Keratinocyte (primary cell): ENCODE measurements at regions not wholly inside any gene's neighbourhood (a gene's known extent, or its start where the extent isn't known, plus 50 kb on each side); places are given as distances from the start of the nearest gene placed in this dataset.

Experiments
- CTCF ChIP-seq, 3 experiments: IDR thresholded peaks in 1 of 3; conservative IDR thresholded peaks in 1 of 3; optimal IDR thresholded peaks in 1 of 3; 2 replicates in 2 of 3; 3 replicates in 1 of 3; pipeline versions ENCODE3 to v1.5.1; 2011; ENCODE audit warnings: low read length in 3 of 3, mild to moderate bottlenecking in 3 of 3, moderate library complexity in 2 of 3, control low read depth in 1 of 3, inconsistent platforms in 1 of 3; ENCODE audit not compliant: insufficient read depth in 2 of 3; ENCODE audit errors: extremely low read depth in 1 of 3
- EZH2 ChIP-seq: IDR thresholded peaks from one replicate; pipeline ENCODE4 v1.6.1; 2012; ENCODE audit warnings: inconsistent platforms, mild to moderate bottlenecking, low read length, moderate library complexity

DNA sequence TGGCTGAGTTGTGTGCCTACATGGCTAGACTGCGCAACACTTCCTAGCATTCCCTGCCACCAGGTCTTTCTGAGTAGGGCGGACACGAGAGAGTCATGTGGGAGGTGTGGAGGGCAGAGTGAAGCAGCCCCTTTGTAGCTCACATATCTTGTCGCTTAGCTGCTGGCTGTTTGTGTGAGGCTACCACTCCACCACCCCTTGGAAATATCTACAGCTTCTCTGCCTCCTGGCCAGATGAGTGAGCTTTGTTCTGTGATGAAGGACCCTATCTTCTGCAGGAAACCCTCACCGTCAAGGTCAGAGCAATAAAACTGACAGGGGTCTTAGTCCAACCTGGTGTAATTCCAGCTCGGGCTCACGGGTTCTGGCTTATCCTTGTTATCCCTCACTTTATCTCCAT lies 232.1 kb upstream of the ASIC2 start:
- TF ChIP-seq CTCF (optimal IDR thresholded peaks at IDR 0.05 in 1 of 3, IDR thresholded peaks at IDR 0.05 in 1 of 3, conservative IDR thresholded peaks at IDR 0.05 in 1 of 3; ENCODE audit: extremely low read depth in 1 of 3, insufficient read depth in 2 of 3, low read length in 3 of 3) (no peak), EZH2 (no peak)
